Suppressor macrophage treated with lipopolysaccharide for 1 hour (primary cell): ENCODE measurements at regions not wholly inside any gene's neighbourhood (a gene's known extent, or its start where the extent isn't known, plus 50 kb on each side); places are given as distances from the start of the nearest gene placed in this dataset.
"Not testable (repeated sequence)": the region's sequence is repeated elsewhere in the genome, so short reads cannot be mapped to it uniquely, and the experiment has no call there.

Experiments used
- DNase-seq, 3 donors: peaks; one replicate each; pipeline ENCODE4 v3.0.0-alpha.2; 2020 to 2022

DNA sequence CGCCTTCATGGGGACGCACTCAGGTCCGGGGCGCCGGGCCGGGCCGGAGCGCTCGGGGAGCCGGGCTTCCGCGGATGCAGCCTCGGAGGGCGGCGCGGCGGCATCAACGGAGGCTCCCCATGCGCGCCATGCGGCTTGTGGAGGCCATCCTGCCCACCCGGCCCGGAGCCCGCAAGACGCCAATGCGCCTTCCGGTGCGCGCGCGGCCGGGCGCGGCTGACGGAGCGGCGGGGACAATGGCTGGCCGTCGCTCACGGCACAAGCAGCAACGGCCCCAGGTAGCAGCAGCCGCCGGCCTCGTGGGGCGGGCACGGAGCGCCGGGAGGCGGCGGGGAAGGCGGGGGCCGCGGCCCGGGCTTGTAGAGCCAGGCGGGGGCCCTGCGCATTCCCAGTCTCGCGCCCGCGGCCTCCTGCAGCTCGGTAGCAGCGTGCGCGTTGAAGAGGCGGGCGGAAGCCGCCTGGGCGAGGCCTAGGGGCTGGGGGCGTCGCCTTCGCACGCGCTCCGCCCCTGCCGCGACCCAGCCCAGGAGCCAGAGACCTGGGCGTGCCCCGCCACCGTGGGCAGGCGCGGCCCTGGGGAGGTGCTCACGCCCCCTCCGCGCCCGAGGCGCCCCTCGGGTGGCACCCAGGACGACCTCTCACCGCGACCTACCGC lies 168.6 kb upstream of the PRKX start:
- not testable (repeated sequence) for DNase-seq

DNA sequence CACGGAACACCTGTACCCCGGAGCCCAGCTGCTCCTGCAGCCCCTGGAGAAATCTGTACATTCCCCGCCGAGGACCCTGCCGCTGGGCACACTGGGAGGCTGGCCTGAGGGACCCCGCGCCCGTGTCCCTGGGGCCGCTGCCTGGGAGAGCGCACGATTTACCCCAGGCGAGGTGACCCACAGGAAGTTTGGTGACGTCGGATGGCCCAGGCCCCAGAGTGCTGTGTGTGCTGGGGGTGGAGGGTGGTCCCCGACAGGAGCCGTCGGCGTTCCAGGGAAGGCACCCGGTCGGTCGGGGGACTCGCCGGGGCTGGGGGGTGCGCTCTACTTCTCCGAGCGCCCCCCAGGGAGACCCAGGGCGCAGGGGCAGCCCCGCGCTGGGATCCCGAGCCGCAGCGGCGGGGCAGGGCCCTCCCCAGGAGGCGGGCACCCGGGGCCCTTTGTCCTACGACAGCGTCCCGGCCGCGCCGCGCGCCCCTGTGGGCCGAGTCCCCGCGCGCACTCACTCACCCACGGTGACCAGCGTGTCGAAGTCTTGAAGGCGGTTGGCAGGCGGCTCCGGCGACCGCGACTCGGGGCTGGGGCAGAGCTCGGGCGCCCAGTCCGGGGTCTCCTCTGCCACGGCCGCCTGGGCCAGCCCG lies 167.9 kb upstream of the PRKX start:
- not testable (repeated sequence) for DNase-seq

DNA sequence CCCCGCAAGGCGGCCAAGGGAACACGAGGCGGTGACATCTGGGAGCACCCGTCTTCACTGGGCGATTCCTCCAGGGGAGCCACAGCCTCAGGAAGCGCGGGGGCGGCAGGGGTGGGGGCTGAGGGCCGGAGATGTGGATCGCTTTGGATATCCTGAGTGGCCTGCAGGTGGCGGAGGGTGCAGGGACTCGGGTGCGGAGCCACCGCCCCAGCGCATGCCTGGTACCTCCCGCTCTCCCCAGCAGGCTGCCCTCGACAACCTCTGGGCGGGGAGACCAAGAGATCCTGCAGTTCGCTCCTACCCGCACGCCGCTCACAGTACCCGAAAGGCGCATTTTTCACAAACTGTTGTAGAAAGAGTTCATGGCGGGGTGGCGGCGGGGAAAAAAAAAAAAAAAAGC lies 162.9 kb upstream of the PRKX start:
- DNase-seq, result not testable (repeated sequence)

GRCh38 chrX:3875638-3876037 lies 162.2 kb upstream of the PRKX start:
- not testable (repeated sequence) for DNase-seq

DNA sequence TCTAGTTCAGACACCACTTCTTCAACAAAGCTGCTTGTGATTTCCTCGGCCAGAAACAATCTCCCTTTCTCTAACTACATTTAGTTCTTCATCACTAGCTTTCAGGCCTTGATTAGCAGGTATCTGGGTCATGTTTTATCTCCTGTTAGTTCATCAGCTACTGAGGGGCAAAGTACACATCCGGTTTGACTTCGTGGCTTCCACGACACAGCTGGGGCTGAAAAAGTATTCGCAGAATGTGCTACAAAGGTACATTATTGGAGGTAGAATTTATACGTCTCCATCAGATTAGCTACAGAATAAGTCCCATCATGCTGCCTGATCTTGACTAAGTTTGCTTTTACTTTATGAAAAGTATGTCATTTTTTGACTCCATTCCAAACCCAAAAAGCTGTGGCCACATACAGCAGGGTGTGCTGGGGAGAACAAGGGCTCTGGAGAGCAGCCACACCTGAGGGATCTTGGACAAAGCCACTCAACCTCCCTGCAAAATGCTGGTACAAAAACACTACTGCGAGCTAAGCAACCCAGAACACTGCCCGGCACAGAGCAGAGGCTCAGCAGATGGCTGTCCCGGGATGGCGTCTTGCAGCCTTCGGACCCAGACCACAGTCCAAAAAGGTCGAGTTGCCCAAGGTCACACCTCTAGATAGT lies 158.9 kb upstream of the PRKX start:
- DNase-seq, result not testable (repeated sequence)

DNA sequence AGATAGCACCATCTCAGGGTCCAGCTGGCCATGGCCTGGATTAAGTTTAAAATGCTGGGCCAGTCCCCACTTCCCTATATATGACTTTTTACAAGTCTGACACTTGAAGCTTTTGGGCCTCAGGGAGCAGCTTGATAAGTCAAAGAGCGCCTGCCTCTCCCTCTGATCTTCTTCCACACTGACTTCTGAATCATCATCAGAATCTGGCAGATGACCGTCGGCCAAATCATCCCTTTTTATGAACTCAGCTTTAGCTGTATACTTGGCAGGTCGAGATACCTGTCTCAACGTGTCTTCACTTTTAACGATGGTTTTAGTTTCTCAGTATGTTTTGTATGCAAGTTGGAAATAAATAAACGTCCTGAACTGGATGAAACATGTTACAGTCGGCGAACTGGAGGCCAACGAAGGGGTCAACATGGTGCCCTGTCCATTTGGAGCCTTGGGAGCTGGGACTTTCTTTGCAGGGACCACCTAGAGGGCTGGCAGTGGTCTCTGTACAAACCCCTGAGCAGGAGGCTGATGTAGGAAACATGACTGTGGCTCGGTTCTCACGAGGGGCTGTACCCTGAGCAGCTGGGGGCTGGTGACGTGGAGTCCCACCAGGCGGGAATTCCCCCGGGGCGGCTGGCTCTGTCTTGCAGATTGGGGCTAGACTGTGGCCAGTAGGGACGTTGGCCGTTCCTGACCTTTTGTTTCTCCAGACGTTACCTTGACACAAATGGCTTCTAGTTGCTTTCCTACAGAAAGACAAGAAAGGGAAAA lies 153.8 kb upstream of the PRKX start:
- not testable (repeated sequence) for DNase-seq

DNA sequence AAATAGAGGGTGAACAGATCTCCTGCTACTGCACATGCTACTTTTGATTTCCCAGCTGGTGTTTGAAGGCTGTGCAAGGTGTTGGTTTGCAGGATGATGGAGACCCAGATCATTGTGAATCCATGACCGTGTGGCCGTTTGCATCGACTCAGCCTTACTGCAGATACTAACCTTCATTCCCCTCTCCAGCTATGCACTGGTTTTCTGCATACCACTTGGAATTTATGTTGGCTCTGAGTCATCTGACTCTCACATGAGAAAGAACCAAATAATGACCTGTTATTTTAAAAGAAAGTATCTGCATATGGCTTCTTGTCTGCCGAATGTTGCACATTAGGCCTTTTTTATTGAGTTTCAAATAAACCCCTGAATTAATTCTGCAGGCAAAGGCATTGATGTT lies 144.9 kb upstream of the PRKX start:
- not testable (repeated sequence) for DNase-seq

DNA sequence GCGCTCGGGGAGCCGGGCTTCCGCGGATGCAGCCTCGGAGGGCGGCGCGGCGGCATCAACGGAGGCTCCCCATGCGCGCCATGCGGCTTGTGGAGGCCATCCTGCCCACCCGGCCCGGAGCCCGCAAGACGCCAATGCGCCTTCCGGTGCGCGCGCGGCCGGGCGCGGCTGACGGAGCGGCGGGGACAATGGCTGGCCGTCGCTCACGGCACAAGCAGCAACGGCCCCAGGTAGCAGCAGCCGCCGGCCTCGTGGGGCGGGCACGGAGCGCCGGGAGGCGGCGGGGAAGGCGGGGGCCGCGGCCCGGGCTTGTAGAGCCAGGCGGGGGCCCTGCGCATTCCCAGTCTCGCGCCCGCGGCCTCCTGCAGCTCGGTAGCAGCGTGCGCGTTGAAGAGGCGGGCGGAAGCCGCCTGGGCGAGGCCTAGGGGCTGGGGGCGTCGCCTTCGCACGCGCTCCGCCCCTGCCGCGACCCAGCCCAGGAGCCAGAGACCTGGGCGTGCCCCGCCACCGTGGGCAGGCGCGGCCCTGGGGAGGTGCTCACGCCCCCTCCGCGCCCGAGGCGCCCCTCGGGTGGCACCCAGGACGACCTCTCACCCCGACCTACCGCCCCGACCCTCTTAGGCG lies 130.2 kb upstream of the PRKX start:
- DNase-seq, result not testable (repeated sequence)

- DNase-seq, result not testable (repeated sequence)
Observed at GRCh38 chrX:3842822-3843521, 129.5 kb upstream of the PRKX start.

DNA sequence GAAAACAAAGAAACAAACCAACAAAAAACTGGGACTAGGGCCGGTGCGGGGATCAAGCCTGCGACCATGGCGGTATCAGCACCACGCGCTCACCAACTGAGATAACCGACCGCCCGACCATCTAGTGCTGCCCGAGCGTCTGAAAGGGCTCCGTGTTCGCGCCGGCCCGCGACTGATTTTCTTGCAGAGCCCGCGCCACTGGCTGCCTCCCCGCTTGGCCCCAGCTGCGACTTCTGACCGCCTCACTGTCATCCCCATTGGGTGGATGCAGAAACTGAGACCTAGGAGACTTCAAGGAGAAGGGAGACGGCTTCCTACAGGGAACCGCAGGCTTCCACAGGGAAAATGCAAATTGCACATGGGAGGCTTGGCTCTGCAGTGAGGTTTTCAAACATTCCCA lies 125.3 kb upstream of the PRKX start:
- DNase-seq, result not testable (repeated sequence)

DNA sequence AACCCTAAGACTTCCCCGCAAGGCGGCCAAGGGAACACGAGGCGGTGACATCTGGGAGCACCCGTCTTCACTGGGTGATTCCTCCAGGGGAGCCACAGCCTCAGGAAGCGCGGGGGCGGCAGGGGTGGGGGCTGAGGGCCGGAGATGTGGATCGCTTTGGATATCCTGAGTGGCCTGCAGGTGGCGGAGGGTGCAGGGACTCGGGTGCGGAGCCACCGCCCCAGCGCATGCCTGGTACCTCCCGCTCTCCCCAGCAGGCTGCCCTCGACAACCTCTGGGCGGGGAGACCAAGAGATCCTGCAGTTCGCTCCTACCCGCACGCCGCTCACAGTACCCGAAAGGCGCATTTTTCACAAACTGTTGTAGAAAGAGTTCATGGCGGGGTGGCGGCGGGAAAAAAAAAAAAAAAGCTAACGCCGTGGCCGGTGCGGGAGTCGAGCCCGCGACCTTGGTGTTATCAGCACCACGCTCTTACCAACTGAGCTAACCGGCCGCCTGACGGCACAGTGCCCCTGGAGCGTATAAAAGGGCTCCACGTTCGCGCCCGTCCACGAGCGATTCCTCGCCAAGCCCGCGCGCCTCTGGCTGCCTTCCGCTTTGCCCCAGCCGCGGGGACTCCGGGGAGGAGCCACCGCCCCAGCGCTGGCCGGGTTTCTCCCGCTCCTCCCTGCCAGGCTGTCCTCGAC lies 124.7 kb upstream of the PRKX start:
- DNase-seq, result not testable (repeated sequence)

GRCh38 chrX:3837211-3837610 lies 123.8 kb upstream of the PRKX start:
- DNase-seq, result not testable (repeated sequence)

DNA sequence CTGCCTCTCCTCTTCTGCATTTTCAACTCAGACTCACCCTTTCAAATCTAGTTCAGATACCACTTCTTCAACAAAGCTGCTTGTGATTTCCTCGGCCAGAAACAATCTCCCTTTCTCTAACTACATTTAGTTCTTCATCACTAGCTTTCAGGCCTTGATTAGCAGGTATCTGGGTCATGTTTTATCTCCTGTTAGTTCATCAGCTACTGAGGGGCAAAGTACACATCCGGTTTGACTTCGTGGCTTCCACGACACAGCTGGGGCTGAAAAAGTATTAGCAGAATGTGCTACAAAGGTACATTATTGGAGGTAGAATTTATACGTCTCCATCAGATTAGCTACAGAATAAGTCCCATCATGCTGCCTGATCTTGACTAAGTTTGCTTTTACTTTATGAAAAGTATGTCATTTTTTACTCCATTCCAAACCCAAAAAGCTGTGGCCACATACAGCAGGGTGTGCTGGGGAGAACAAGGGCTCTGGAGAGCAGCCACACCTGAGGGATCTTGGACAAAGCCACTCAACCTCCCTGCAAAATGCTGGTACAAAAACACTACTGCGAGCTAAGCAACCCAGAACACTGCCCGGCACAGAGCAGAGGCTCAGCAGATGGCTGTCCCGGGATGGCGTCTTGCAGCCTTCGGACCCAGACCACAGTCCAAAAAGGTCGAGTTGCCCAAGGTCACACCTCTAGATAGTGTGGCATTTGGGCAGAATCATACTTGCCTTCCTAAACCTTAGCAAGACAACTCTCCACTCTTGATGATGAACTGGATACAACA lies 120.5 kb upstream of the PRKX start:
- not testable (repeated sequence) for DNase-seq

DNA sequence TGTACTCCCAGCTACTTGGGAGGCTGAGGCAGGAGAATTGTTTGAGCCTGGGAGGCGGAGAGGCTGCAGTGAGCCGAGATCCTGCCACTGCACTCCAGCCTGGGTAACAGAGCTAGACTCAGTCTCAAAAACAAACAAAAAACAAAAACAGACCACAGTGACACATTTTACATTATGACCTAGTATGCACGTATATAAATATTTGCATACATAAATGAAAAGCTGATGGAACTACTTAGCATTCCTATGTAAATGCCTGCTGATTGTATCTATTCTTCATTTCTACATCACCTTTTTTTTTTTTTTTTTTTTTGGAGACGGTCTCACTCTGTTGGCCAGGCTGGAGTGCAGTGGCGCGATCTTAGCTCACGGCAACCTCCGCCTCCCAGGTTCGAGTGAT lies 116.6 kb upstream of the PRKX start:
- not testable (repeated sequence) for DNase-seq

GRCh38 chrX:3829041-3829531 lies 115.6 kb upstream of the PRKX start:
- not testable (repeated sequence) for DNase-seq

DNA sequence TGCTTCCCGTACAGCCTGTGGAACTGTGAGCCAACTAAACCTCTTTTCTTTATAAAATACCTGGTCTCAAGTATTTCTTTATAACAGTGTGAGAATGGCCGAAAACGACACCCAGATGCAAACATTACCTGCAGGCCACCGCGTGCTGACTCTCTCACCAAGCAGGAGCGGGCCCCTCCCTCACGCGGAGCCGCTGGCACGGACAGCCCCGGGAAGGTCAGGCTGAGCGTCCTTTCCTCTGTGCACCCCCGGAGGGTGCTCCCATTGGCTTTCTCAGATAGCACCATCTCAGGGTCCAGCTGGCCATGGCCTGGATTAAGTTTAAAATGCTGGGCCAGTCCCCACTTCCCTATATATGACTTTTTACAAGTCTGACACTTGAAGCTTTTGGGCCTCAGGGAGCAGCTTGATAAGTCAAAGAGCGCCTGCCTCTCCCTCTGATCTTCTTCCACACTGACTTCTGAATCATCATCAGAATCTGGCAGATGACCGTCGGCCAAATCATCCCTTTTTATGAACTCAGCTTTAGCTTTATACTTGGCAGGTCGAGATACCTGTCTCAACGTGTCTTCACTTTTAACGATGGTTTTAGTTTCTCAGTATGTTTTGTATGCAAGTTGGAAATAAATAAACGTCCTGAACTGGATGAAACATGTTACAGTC lies 115.1 kb upstream of the PRKX start:
- DNase-seq, result not testable (repeated sequence)

GRCh38 chrX:3824008-3824407 lies 110.6 kb upstream of the PRKX start:
- DNase-seq, result not testable (repeated sequence)

DNA sequence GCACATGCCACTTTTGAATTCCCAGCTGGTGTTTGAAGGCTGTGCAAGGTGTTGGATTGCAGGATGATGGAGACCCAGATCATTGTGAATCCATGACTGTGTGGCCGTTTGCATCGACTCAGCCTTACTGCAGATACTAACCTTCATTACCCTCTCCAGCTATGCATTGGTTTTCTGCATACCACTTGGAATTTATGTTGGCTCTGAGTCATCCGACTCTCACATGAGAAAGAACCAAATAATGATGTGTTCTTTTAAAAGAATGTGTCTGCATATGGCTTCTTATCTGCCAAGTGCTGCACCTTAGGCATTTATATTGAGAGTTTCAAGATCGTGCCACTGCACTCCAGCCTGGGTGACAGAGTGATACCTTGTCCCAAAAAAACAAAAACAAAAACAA lies 106.7 kb upstream of the PRKX start:
- DNase-seq, result no peak

GRCh38 chrX:3817480-3817879 lies 104.0 kb upstream of the PRKX start:
- not testable (repeated sequence) for DNase-seq
